Gastrocnemius medialis (tissue), 4 donors: ENCODE measurements at regions not wholly inside any gene's neighbourhood (a gene's known extent, or its start where the extent isn't known, plus 50 kb on each side); places are given as distances from the start of the nearest gene placed in this dataset.
A peak's percentile ranks its signal among the peaks of the same experiment; 100 is the strongest.

Experiments
- POLR2A ChIP-seq, 2 donors: fragments of 450-650 bp; IDR thresholded peaks; one replicate each; pipeline ENCODE4 v1.6.1; 2017; ENCODE audit warnings: antibody characterized with exemption in 2 of 2, mild to moderate bottlenecking in 2 of 2, moderate library complexity in 2 of 2
- TF ChIP-seq, protein P1 (sequence below), 5 experiments: fragments of 450-650 bp in 3 of 5; fragments of 200-600 bp in 2 of 5; sonication (generic) in 2 of 5; IDR thresholded peaks in 4 of 5; conservative IDR thresholded peaks in 1 of 5; 1 replicate in 4 of 5; 2 replicates in 1 of 5; pipeline ENCODE4 v1.5.1; 2016 to 2019; ENCODE audit warnings: antibody characterized with exemption in 5 of 5, mild to moderate bottlenecking in 3 of 5, moderate library complexity in 3 of 5

DNA sequence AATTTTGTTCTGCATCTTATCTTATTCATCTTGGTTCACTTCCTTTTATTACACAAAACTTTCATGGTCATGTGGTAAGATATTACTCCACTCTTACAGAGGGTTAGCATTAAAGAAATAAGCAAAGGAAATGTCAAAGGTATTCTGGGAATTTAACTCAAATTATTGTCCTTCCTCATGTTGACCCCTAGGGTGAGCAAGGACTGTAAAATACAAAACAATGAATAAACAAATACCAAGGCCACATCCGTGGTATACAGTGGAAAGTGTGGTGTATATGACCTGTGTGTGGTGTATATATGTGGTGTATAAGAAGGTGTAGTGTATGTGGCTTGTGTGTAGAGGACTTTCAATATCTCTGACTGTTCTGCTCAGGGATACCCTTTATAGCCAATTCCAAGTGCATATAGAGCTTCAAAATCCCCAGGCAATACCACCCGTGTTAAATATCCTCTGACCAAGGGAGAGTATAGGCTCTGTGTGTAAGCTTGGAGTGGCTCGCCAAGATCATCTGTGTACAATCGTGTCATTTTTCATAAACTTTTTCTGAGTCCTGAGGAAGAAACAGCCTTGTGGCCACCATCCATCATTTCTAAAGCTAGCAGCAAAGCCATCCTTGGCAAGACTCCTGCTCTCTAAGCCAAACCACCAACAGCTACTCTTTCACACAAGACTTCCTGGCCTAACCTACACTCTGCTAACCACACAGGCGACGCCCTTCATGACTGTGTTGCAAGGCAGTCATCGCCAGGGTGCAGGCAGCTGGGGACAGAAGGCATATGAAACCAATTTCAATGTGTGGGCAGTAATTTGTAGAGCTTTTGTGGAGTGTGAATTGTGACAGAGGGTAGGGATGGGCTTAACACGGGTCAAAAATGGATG, 548.0 kb downstream of the ETS1 start:
- TF ChIP-seq, protein P1, sequence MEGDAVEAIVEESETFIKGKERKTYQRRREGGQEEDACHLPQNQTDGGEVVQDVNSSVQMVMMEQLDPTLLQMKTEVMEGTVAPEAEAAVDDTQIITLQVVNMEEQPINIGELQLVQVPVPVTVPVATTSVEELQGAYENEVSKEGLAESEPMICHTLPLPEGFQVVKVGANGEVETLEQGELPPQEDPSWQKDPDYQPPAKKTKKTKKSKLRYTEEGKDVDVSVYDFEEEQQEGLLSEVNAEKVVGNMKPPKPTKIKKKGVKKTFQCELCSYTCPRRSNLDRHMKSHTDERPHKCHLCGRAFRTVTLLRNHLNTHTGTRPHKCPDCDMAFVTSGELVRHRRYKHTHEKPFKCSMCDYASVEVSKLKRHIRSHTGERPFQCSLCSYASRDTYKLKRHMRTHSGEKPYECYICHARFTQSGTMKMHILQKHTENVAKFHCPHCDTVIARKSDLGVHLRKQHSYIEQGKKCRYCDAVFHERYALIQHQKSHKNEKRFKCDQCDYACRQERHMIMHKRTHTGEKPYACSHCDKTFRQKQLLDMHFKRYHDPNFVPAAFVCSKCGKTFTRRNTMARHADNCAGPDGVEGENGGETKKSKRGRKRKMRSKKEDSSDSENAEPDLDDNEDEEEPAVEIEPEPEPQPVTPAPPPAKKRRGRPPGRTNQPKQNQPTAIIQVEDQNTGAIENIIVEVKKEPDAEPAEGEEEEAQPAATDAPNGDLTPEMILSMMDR (IDR thresholded peaks at IDR 0.05 in 4 of 5, conservative IDR thresholded peaks at IDR 0.05 in 1 of 5) = peak in 1 of 5 experiments; percentile 14
- TF ChIP-seq POLR2A (IDR thresholded peaks at IDR 0.05) = no peak
